GM19043 (cell line): ENCODE measurements at regions not wholly inside any gene's neighbourhood (a gene's known extent, or its start where the extent isn't known, plus 50 kb on each side); places are given as distances from the start of the nearest gene placed in this dataset.

Experiments used
- ATAC-seq: cut with Tn5 transposase; IDR thresholded peaks from one replicate; pipeline ENCODE4 v1.9.1; 2021; ENCODE audit warnings: low read depth; ENCODE audit not compliant: unreplicated experiment

DNA sequence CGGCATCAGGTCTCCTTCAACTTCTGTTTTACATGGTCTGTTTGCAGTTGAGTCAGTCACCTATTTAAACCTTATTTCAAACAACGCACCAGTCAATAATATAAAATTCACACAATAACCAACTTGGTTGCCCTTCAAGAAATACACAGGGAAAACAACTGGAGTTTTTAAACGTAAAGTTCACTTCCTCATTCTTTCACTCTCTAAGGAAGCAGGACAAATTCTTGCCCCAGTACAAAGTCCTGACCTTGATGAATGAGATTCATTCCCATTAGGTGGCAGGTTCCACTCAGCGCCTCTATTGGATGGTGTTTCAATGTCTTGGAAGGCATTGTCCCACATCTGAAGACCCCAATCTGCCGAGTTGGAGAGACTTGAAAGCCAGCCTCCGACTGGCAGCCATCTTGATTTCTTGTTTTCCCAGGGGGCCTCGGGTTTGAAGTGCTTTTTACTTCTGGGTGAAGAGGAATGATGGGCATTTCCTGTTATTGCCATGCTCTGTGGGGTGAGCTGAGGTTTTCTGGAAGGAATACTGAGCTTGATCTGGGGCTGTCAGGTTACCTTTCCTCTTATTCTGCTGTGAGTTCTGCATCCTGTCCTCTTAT is 105.0 kb downstream of the ACER2 start:
- no peak for ATAC-seq

DNA sequence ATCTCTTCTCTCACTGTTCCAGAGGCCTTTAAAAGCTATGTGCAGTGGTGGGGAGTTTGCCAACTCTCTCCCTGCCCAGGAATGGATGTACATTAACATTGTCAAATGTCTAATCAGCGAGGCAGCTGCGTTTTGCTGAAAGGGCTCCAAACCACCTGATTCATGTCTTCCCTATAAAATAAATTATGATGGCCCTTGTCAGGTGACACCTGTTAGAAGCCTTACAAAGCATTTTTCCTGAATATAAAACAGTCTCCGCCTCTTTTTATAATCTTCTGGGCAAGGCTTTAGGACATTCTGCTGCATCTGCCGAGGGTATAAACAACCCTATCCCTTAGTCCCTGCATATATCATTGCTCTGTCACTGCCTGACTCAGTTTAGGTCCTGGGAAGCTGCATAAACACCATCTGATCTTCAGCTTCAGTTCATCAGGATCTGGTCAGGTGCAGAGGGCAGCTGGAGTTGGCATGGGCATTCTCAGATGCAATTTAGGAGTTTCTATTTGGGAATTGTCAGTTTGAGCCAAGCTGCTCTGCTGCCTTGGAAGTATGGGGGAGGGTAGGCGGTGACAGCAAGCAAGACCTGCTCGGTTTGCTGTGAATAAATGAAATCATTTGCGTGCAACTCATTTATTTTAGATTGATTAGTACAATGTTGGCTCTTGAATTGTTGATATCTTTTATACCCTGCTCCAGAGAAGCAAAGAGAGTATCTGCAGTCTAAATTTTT is 103.5 kb downstream of the ACER2 start:
- no peak for ATAC-seq

DNA sequence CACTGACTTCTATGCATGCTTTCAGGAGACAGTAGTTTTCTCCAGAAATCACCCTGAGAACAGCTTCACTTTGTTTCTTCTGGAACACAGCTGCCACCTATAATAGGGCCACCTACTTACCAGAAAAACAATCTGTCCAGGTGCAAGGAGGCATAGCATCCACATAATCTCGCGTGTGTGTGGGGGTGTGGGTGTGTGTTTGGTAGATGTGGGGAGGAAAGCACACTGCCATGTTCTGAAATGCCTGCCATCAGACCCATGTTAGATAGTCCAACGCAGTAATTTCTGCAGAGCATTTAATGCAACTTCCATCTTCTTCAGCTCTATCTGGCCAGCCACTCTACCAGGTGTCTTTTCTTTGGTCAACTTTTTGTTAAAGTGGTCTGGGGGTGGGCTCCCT is 102.9 kb downstream of the ACER2 start:
- ATAC-seq: no peak

DNA sequence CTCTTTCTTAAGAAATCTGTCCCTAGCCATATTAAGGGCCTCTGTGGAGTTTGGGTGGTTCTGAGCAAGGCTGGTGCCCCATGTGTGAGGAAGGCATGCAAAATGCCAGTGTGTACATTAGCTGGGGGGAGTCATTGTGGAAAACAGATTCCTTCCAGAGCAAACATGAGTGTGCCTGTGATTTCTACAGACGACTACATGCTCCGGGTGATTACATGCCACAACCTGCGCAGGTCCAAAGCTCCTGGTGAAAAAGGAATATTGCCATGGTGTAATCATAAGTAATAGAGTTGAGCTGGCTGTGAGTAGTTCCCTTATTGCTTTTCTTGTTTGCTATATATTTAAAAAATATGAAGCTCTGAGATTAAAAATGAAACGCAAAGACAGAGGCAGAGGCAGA is 102.1 kb downstream of the ACER2 start:
- ATAC-seq: no peak
